KMS-11 (cell line): ENCODE measurements at regions not wholly inside any gene's neighbourhood (a gene's known extent, or its start where the extent isn't known, plus 50 kb on each side); places are given as distances from the start of the nearest gene placed in this dataset.
"Not testable (repeated sequence)": the region's sequence is repeated elsewhere in the genome, so short reads cannot be mapped to it uniquely, and the experiment has no call there.

ENCODE experiments used
- H2AFZ ChIP-seq: fragments of 200-600 bp; sonication (generic); 2 replicates; pipeline ENCODE4 v1.6.1; 2016; ENCODE audit warnings: antibody characterized with exemption, mixed run types, low read depth
- H3K27ac ChIP-seq: fragments of 200-600 bp; sonication (generic); 2 replicates; pipeline ENCODE4 v1.6.1; 2016; ENCODE audit warnings: mild to moderate bottlenecking, mixed run types
- H3K27me3 ChIP-seq: fragments of 200-600 bp; sonication (generic); 2 replicates; pipeline ENCODE4 v1.6.1; 2017; ENCODE audit warnings: mild to moderate bottlenecking, low read depth, mixed run types, moderate library complexity; ENCODE audit not compliant: insufficient read depth
- H3K36me3 ChIP-seq: fragments of 200-600 bp; sonication (generic); 2 replicates; pipeline ENCODE4 v1.6.1; 2017; ENCODE audit warnings: mild to moderate bottlenecking, mixed run types; ENCODE audit not compliant: insufficient read depth
- H3K4me1 ChIP-seq: fragments of 200-600 bp; sonication (generic); 2 replicates; pipeline ENCODE4 v1.6.1; 2016; ENCODE audit warnings: mild to moderate bottlenecking, low read depth, mixed run types; ENCODE audit not compliant: poor library complexity, severe bottlenecking
- H3K4me2 ChIP-seq: fragments of 200-600 bp; sonication (generic); 2 replicates; pipeline ENCODE4 v1.7.0; 2016; ENCODE audit warnings: mild to moderate bottlenecking, mixed run types
- H3K4me3 ChIP-seq: fragments of 200-600 bp; sonication (generic); IDR thresholded peaks from 2 replicates; pipeline ENCODE4 v1.6.1; 2017; ENCODE audit warnings: low read depth, low read length, mixed read lengths; ENCODE audit not compliant: insufficient read depth
- H3K79me2 ChIP-seq: fragments of 200-600 bp; sonication (generic); 2 replicates; pipeline ENCODE4 v1.6.1; 2016; ENCODE audit warnings: low read depth, mixed run types; ENCODE audit not compliant: insufficient read depth
- H3K9ac ChIP-seq: fragments of 200-600 bp; sonication (generic); 2 replicates; pipeline ENCODE4 v1.6.1; 2016; ENCODE audit warnings: mild to moderate bottlenecking, mixed run types
- H4K20me1 ChIP-seq: fragments of 200-600 bp; sonication (generic); 2 replicates; pipeline ENCODE4 v1.6.1; 2016; ENCODE audit warnings: mild to moderate bottlenecking, mixed run types; ENCODE audit not compliant: insufficient read depth
- TF ChIP-seq, protein P1 (sequence below): fragments of 200-600 bp; sonication (generic); conservative IDR thresholded peaks from 2 replicates; pipeline ENCODE4 v1.6.1; 2017; ENCODE audit warnings: low read depth, mild to moderate bottlenecking, antibody characterized with exemption, low read length, moderate library complexity, mixed read lengths

DNA sequence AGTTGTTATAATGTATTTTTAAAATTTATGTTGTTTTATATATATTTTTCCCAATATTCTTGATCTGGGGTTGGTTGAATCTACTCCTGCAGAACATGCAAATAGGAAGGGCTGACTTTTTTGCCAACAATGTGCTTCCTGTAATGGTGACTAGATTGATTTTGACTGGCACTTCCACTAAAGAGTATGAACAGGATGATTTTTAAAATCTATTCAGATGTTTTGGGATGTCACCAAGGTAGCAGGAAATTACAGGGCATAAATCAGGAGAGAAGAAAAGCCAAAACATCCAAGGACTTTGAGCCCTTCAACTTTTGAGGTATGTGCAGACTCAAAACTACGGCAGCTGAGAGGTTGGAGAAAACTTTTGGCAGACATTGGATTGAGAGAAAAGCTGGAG is 1047.6 kb downstream of the SLITRK5 start:
- Histone ChIP-seq H3K27ac (no peak overlapping the region), H3K4me3 (no peak overlapping the region), H3K36me3 (no peaks in the 10 kb centered on the region), H3K79me2 (no peaks in the 10 kb centered on the region), H4K20me1 (no peaks in the 10 kb centered on the region), H3K4me1 (no peaks in the 10 kb centered on the region), H3K4me2 (no peak overlapping the region), H3K27me3 (no peaks in the 10 kb centered on the region), H2AFZ (no peak overlapping the region), H3K9ac (no peak overlapping the region)
- TF ChIP-seq, protein P1, sequence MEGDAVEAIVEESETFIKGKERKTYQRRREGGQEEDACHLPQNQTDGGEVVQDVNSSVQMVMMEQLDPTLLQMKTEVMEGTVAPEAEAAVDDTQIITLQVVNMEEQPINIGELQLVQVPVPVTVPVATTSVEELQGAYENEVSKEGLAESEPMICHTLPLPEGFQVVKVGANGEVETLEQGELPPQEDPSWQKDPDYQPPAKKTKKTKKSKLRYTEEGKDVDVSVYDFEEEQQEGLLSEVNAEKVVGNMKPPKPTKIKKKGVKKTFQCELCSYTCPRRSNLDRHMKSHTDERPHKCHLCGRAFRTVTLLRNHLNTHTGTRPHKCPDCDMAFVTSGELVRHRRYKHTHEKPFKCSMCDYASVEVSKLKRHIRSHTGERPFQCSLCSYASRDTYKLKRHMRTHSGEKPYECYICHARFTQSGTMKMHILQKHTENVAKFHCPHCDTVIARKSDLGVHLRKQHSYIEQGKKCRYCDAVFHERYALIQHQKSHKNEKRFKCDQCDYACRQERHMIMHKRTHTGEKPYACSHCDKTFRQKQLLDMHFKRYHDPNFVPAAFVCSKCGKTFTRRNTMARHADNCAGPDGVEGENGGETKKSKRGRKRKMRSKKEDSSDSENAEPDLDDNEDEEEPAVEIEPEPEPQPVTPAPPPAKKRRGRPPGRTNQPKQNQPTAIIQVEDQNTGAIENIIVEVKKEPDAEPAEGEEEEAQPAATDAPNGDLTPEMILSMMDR: no peak

DNA sequence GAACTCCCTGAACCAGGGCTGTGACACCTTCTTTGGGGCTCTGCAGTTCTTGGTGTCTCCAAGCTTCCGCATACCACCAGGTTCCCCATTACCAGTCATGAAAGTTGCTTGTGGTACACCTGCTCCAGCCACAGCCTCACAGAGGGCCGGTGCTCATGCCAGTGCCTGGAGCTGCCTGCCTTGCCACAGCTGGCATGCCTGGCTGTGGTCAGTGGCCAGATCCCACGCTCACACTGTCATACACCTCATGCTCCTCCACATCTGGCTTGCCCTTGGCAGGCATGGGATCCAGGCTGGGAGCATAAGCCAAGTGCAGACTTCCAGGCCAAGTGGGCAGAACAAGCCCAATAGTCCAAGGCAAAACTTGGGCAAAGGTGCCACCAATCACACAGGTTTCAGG is 1054.9 kb downstream of the SLITRK5 start:
- Histone ChIP-seq H3K9ac (no peak overlapping the region), H3K79me2 (no peaks in the 10 kb centered on the region), H3K27me3 (no peaks in the 10 kb centered on the region), H2AFZ (no peak overlapping the region), H3K4me3 (no peak overlapping the region), H3K4me1 (no peaks in the 10 kb centered on the region), H3K27ac (no peak overlapping the region), H4K20me1 (no peaks in the 10 kb centered on the region), H3K4me2 (no peak overlapping the region), H3K36me3 (no peaks in the 10 kb centered on the region)
- TF ChIP-seq, protein P1: no peak

DNA sequence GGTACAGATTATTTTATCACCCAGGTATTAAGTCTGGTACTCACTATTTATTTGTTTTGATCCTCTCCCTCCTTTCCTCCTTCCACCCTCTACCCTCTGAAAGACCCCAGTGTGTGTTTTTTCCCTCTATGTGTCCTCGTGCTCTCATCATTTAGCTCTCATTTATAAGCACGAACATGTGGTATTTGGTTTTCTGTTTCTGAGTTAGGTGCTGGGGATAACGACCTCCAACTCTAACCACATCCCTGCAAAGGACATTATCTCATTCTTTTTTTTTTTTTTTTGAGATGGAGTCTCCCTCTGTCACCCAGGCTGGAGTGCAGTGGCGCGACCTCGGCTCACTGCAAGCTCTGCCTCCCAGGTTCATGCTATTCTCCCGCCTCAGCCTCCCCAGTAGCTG is 1056.1 kb downstream of the SLITRK5 start:
- not testable (repeated sequence) for H3K4me1 ChIP-seq, H3K4me3 ChIP-seq, H3K27ac ChIP-seq, H4K20me1 ChIP-seq, H3K9ac ChIP-seq, H3K27me3 ChIP-seq, H3K79me2 ChIP-seq, H3K36me3 ChIP-seq, H3K4me2 ChIP-seq, H2AFZ ChIP-seq

DNA sequence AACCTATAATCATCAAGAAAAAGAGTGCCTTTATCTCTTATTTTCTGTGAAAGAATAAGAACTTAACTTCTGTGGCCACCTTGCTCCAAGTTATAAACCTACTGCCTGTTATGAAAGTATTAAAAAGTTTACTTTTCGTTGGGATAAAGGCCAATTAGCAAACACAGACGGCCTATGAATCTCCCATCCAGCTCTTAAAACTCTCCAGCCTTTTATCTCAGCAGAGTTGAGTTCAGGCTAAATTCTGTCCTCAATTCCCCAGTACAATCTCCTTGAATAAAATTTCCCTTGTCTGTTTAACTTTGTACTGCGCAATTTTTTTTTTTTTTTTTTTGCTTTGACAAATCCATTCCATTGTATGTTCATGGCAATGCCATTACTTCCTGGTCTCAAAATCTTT is 1058.4 kb downstream of the SLITRK5 start:
- TF ChIP-seq, protein P1: no peak
- Histone ChIP-seq H3K4me2 (no peak overlapping the region), H3K4me3 (no peak overlapping the region), H4K20me1 (no peaks in the 10 kb centered on the region), H3K36me3 (no peaks in the 10 kb centered on the region), H3K27me3 (no peaks in the 10 kb centered on the region), H3K9ac (no peak overlapping the region), H2AFZ (no peak overlapping the region), H3K27ac (no peak overlapping the region), H3K4me1 (no peaks in the 10 kb centered on the region), H3K79me2 (no peaks in the 10 kb centered on the region)

DNA sequence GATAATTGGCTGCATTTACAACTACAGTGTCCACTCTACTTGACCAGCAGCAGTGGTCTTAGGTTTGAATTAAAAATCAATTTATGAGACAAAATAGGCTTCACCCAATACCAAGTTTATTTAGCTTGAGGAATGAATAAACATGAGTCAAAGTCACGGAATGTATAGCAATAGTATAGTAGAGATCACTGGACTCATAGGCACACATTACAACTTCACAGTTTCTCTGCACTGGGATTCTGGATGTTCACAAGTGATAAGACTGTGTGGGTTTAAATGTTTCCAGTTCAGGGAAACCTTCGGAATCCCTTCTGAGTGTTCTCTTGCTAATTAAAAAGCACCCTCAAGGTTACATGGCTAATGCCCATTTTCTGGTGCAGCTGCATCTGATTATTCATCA is 1064.9 kb downstream of the SLITRK5 start:
- Histone ChIP-seq H4K20me1 (no peaks in the 10 kb centered on the region), H2AFZ (no peak overlapping the region), H3K4me2 (no peak overlapping the region), H3K27me3 (no peaks in the 10 kb centered on the region), H3K4me3 (no peak overlapping the region), H3K4me1 (no peaks in the 10 kb centered on the region), H3K79me2 (no peaks in the 10 kb centered on the region), H3K27ac (no peak overlapping the region), H3K36me3 (no peaks in the 10 kb centered on the region), H3K9ac (no peak overlapping the region)
- TF ChIP-seq, protein P1: no peak
